HG03571 (cell line): ENCODE measurements at regions not wholly inside any gene's neighbourhood (a gene's known extent, or its start where the extent isn't known, plus 50 kb on each side); places are given as distances from the start of the nearest gene placed in this dataset.

ENCODE experiments used
- ATAC-seq: cut with Tn5 transposase; IDR thresholded peaks from one replicate; pipeline ENCODE4 v1.9.1; 2021; ENCODE audit not compliant: unreplicated experiment

- ATAC-seq: no peak
Observed at GRCh38 chr2:217288472-217289063, 428.7 kb upstream of the TNP1 start.

GRCh38 chr2:217286833-217287232, 427.0 kb upstream of the TNP1 start:
- no peak for ATAC-seq

- ATAC-seq: no peak
Observed at GRCh38 chr2:217285926-217286325, 426.1 kb upstream of the TNP1 start.

GRCh38 chr2:217283460-217283859, 423.6 kb upstream of the TNP1 start:
- no peak for ATAC-seq

GRCh38 chr2:217282531-217282930, 422.7 kb upstream of the TNP1 start:
- no peak for ATAC-seq

GRCh38 chr2:217279556-217279955, 419.7 kb upstream of the TNP1 start:
- ATAC-seq: no peak

- ATAC-seq: no peak
Observed at GRCh38 chr2:217279140-217279539, 419.3 kb upstream of the TNP1 start.

- ATAC-seq: no peak
Observed at GRCh38 chr2:217277646-217278398, 418.0 kb upstream of the TNP1 start.

GRCh38 chr2:217276433-217276832, 416.6 kb upstream of the TNP1 start:
- ATAC-seq: no peak

- ATAC-seq: no peak
Observed at GRCh38 chr2:217275091-217275490, 415.2 kb upstream of the TNP1 start.

- no peak for ATAC-seq
Observed at GRCh38 chr2:217274578-217274977, 414.7 kb upstream of the TNP1 start.

GRCh38 chr2:217273851-217274250, 414.0 kb upstream of the TNP1 start:
- ATAC-seq: no peak

GRCh38 chr2:217273162-217273561, 413.3 kb upstream of the TNP1 start:
- ATAC-seq: no peak

GRCh38 chr2:217271813-217272212, 411.9 kb upstream of the TNP1 start:
- ATAC-seq: no peak

GRCh38 chr2:217270485-217271121, 410.7 kb upstream of the TNP1 start:
- ATAC-seq: no peak

- ATAC-seq: no peak
Observed at GRCh38 chr2:217269701-217270484, 410.0 kb upstream of the TNP1 start.

GRCh38 chr2:217268978-217269377, 409.1 kb upstream of the TNP1 start:
- ATAC-seq: no peak

- ATAC-seq: no peak
Observed at GRCh38 chr2:217267758-217268157, 407.9 kb upstream of the TNP1 start.

- ATAC-seq: no peak
Observed at GRCh38 chr2:217263756-217264155, 403.9 kb upstream of the TNP1 start.

- ATAC-seq: no peak
Observed at GRCh38 chr2:217262911-217263310, 403.0 kb upstream of the TNP1 start.

- ATAC-seq: no peak
Observed at GRCh38 chr2:217261452-217261851, 401.6 kb upstream of the TNP1 start.
